Neural cell (in vitro differentiated cells): ENCODE measurements at regions not wholly inside any gene's neighbourhood (a gene's known extent, or its start where the extent isn't known, plus 50 kb on each side); places are given as distances from the start of the nearest gene placed in this dataset.

Experiments
- H2AFZ ChIP-seq: fragments of 200-600, 300-800 bp; sonication (generic), shearing (Covaris generic); 2 replicates; pipeline ENCODE4 v1.6.0; 2014; ENCODE audit warnings: low read depth, mild to moderate bottlenecking, antibody characterized with exemption, low read length, moderate library complexity
- H3F3A ChIP-seq: fragments of 200-600 bp; shearing (Covaris generic); 2 replicates; pipeline ENCODE4 v1.6.1; 2016; ENCODE audit warnings: mild to moderate bottlenecking, moderate library complexity, mixed read lengths, antibody characterized with exemption, low read length; ENCODE audit not compliant: insufficient read depth, poor library complexity, severe bottlenecking
- H3K27ac ChIP-seq: fragments of 200-600, 300-800 bp; sonication (generic), shearing (Covaris generic); 2 replicates; pipeline ENCODE4 v1.5.1; 2014; ENCODE audit warnings: mild to moderate bottlenecking, low read length, moderate library complexity
- H3K27me3 ChIP-seq: fragments of 300-800, 200-600 bp; sonication (generic), shearing (Covaris generic); 2 replicates; pipeline ENCODE4 v1.6.0; 2014; ENCODE audit warnings: mild to moderate bottlenecking, low read depth, low read length, moderate library complexity; ENCODE audit not compliant: insufficient read depth
- H3K36me3 ChIP-seq: fragments of 300-800, 200-600 bp; sonication (generic), shearing (Covaris generic); 2 replicates; pipeline ENCODE4 v1.5.1; 2014; ENCODE audit warnings: mild to moderate bottlenecking, antibody characterized with exemption, low read length, moderate library complexity; ENCODE audit not compliant: insufficient read depth
- H3K4me2 ChIP-seq: fragments of 300-800, 200-600 bp; sonication (generic), shearing (Covaris generic); 2 replicates; pipeline ENCODE4 v1.6.0; 2014; ENCODE audit warnings: mild to moderate bottlenecking, low read length
- H3K4me3 ChIP-seq: fragments of 300-800, 200-600 bp; sonication (generic), shearing (Covaris generic); 2 replicates; pipeline ENCODE4 v1.5.1; 2014; ENCODE audit warnings: mild to moderate bottlenecking, low read length, moderate library complexity
- H3K79me2 ChIP-seq: fragments of 200-600 bp; shearing (Covaris generic); replicated peaks from 2 replicates; pipeline ENCODE4 v1.6.0; 2014; ENCODE audit warnings: mild to moderate bottlenecking, low read length, moderate library complexity; ENCODE audit not compliant: insufficient read depth
- H3K9ac ChIP-seq: fragments of 300-800, 200-600 bp; sonication (generic), shearing (Covaris generic); 2 replicates; pipeline ENCODE4 v1.6.1; 2016; ENCODE audit warnings: mild to moderate bottlenecking, low read length, mixed read lengths
- H3K9me2 ChIP-seq: fragments of 200-600 bp; shearing (Covaris generic); 2 replicates; pipeline ENCODE4 v1.6.1; 2016; ENCODE audit warnings: mild to moderate bottlenecking, low read length, mixed read lengths; ENCODE audit not compliant: insufficient read depth
- H3K9me3 ChIP-seq: fragments of 200-600, 300-800 bp; sonication (generic), shearing (Covaris generic); 2 replicates; pipeline ENCODE4 v1.6.1; 2016; ENCODE audit warnings: mild to moderate bottlenecking, mixed run types, low read length, moderate library complexity, mixed read lengths
- H4K20me1 ChIP-seq: fragments of 200-600 bp; shearing (Covaris generic); 2 replicates; pipeline ENCODE4 v1.6.1; 2016; ENCODE audit warnings: mild to moderate bottlenecking, mixed run types; ENCODE audit not compliant: insufficient read depth
- EP300 ChIP-seq: fragments of 450-650 bp; conservative IDR thresholded peaks from 2 replicates; pipeline ENCODE4 v1.6.1; 2014; ENCODE audit warnings: antibody characterized with exemption, mild to moderate bottlenecking, moderate library complexity; ENCODE audit not compliant: poor library complexity, severe bottlenecking
- EZH2 ChIP-seq: fragments of 200-600, 300-800 bp; shearing (Covaris generic), sonication (generic); IDR thresholded peaks from 2 replicates; pipeline ENCODE4 v1.6.1; 2014; ENCODE audit warnings: antibody characterized with exemption, low read length, borderline replicate concordance, mild to moderate bottlenecking; ENCODE audit not compliant: insufficient read depth, poor library complexity, severe bottlenecking
- MXI1 ChIP-seq: fragments of 450-650 bp; conservative IDR thresholded peaks from 2 replicates; pipeline ENCODE4 v1.6.1; 2014; ENCODE audit warnings: antibody characterized with exemption, mild to moderate bottlenecking; ENCODE audit not compliant: poor library complexity, severe bottlenecking
- POLR2AphosphoS5 ChIP-seq: IDR thresholded peaks from 2 replicates; pipeline ENCODE4 v1.6.1; 2012
- RAD21 ChIP-seq: fragments of 450-650 bp; conservative IDR thresholded peaks from 2 replicates; pipeline ENCODE4 v1.6.1; 2014; ENCODE audit warnings: antibody characterized with exemption, mild to moderate bottlenecking, moderate library complexity
- SMC3 ChIP-seq: fragments of 450-650 bp; conservative IDR thresholded peaks from 2 replicates; pipeline ENCODE4 v1.6.1; 2014; ENCODE audit warnings: antibody characterized with exemption, mild to moderate bottlenecking, moderate library complexity; ENCODE audit not compliant: poor library complexity
- TAF1 ChIP-seq: IDR thresholded peaks from 2 replicates; pipeline ENCODE4 v1.6.1; 2012; ENCODE audit warnings: low read depth
- TF ChIP-seq, protein P1 (sequence below): fragments of 450-650 bp; IDR thresholded peaks from 2 replicates; pipeline ENCODE4 v1.5.1; 2014; ENCODE audit warnings: antibody characterized with exemption, mild to moderate bottlenecking, moderate library complexity; ENCODE audit not compliant: poor library complexity, severe bottlenecking
- TF ChIP-seq, protein P2 (sequence below): IDR thresholded peaks from 2 replicates; pipeline ENCODE4 v1.6.1; 2012; ENCODE audit warnings: borderline replicate concordance

DNA sequence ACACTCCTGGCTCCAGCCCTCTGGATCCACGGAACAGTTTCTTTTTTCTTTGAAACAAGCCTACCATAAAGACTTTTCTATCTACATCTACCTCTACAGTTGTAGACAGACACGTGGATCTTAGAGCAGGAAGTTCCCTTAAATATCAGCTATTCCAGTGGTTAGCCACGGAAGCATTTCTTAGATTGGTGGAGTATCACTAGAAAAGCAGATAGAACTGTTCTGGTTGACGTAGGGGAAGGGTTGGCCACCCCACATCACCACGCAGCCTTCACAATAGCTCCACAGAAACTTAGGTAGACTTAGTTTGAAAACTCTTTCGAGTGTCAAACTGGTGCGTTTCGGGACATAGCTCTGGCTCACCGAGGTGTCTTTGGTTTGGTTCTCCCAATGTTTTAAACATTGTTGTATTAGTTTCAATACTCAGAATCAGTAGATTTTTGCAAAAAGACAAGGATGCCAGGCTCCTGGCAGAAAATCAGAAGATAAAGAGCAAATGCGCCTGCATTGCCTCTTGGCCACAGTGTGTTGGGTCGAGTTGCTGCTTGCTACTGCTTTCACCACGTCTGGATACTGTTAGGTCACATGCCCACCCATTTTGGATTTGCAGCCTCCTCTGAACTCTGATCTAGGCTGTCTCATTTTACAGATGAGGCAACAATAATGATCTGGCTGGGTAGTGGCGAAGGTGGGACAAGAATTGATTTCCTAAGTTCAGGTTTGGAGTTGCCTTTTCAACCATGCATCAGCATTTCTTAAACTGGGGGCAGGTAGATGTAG lies 71.5 kb upstream of the DTNBP1 start:
- peaks cover 42% of the 10 kb centered on the region for H3K27me3 ChIP-seq
- H2AFZ ChIP-seq: no peak overlapping the region
- H3K4me3 ChIP-seq: no peak overlapping the region
- H3K79me2 ChIP-seq: no peaks in the 10 kb centered on the region
- no peaks in the 10 kb centered on the region for H3K9me3 ChIP-seq
- H3K9me2 ChIP-seq: no peaks in the 10 kb centered on the region
- H3K4me2 ChIP-seq: no peak overlapping the region
- H3F3A ChIP-seq: no peaks in the 10 kb centered on the region
- TF ChIP-seq RAD21 (no peak), EP300 (no peak)
- no peaks in the 10 kb centered on the region for H3K36me3 ChIP-seq
- H3K9ac ChIP-seq: no peak overlapping the region
- no peak overlapping the region for H3K27ac ChIP-seq
- H4K20me1 ChIP-seq: no peaks in the 10 kb centered on the region

DNA sequence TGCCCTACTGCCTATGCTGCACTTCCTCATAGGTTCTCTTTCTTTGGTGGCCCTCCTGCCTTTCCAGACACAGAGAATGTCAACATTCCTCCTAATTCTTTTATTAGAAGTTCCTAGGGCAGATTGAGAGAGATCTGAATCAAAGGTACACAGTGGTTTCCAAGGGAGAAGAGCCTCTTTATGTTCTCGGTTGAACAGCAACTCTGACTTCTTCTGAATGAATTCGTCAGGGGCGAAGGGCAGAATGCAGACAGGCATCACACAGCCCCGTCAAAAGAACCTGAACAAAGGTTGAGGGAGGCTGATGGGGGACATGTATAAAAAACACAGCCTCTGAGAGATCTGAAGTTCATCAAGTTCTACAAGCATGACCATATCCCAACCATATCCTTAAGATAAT lies 68.1 kb upstream of the DTNBP1 start:
- Histone ChIP-seq H3K4me3 (no peak overlapping the region), H3K79me2 (no peaks in the 10 kb centered on the region), H3F3A (no peaks in the 10 kb centered on the region), H3K36me3 (no peaks in the 10 kb centered on the region), H3K9me2 (no peaks in the 10 kb centered on the region), H3K27ac (no peak overlapping the region), H3K4me2 (no peak overlapping the region), H3K9ac (no peak overlapping the region), H3K9me3 (no peaks in the 10 kb centered on the region), H3K27me3 (peaks cover 46% of the 10 kb centered on the region), H2AFZ (no peak overlapping the region), H4K20me1 (no peaks in the 10 kb centered on the region)
- TF ChIP-seq, protein P1, sequence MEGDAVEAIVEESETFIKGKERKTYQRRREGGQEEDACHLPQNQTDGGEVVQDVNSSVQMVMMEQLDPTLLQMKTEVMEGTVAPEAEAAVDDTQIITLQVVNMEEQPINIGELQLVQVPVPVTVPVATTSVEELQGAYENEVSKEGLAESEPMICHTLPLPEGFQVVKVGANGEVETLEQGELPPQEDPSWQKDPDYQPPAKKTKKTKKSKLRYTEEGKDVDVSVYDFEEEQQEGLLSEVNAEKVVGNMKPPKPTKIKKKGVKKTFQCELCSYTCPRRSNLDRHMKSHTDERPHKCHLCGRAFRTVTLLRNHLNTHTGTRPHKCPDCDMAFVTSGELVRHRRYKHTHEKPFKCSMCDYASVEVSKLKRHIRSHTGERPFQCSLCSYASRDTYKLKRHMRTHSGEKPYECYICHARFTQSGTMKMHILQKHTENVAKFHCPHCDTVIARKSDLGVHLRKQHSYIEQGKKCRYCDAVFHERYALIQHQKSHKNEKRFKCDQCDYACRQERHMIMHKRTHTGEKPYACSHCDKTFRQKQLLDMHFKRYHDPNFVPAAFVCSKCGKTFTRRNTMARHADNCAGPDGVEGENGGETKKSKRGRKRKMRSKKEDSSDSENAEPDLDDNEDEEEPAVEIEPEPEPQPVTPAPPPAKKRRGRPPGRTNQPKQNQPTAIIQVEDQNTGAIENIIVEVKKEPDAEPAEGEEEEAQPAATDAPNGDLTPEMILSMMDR: no peak
- no peak for TF ChIP-seq POLR2AphosphoS5
- TF ChIP-seq, protein P2, sequence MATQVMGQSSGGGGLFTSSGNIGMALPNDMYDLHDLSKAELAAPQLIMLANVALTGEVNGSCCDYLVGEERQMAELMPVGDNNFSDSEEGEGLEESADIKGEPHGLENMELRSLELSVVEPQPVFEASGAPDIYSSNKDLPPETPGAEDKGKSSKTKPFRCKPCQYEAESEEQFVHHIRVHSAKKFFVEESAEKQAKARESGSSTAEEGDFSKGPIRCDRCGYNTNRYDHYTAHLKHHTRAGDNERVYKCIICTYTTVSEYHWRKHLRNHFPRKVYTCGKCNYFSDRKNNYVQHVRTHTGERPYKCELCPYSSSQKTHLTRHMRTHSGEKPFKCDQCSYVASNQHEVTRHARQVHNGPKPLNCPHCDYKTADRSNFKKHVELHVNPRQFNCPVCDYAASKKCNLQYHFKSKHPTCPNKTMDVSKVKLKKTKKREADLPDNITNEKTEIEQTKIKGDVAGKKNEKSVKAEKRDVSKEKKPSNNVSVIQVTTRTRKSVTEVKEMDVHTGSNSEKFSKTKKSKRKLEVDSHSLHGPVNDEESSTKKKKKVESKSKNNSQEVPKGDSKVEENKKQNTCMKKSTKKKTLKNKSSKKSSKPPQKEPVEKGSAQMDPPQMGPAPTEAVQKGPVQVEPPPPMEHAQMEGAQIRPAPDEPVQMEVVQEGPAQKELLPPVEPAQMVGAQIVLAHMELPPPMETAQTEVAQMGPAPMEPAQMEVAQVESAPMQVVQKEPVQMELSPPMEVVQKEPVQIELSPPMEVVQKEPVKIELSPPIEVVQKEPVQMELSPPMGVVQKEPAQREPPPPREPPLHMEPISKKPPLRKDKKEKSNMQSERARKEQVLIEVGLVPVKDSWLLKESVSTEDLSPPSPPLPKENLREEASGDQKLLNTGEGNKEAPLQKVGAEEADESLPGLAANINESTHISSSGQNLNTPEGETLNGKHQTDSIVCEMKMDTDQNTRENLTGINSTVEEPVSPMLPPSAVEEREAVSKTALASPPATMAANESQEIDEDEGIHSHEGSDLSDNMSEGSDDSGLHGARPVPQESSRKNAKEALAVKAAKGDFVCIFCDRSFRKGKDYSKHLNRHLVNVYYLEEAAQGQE: no peak
- TF ChIP-seq EZH2: no peak
- TF ChIP-seq RAD21: no peak
- no peak for TF ChIP-seq TAF1
- no peak for TF ChIP-seq SMC3
- TF ChIP-seq MXI1: no peak
- TF ChIP-seq EP300: no peak

DNA sequence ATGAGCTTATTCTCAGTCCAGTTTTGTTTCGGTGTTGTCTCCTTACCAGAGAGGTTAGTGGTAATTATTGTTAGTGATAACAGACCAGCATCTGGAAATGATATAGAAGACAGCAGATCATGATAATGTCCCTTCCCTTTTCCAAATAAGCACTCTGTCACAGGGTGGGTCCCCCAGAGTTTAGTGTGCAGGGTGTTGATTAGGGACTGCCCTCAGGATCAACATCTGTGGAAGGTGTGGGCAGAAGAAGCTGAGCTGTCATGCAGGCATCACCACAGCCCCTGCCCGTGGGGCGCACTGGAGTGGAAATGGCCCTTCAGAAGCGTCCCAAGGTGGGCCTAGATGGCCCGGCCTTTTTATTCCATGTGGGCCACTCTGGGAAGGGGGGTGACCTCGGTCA lies 67.6 kb upstream of the DTNBP1 start:
- H3K27me3 ChIP-seq: peaks cover 45% of the 10 kb centered on the region
- no peak overlapping the region for H3K9ac ChIP-seq
- H3K36me3 ChIP-seq: no peaks in the 10 kb centered on the region
- H2AFZ ChIP-seq: no peak overlapping the region
- no peaks in the 10 kb centered on the region for H3K79me2 ChIP-seq
- TF ChIP-seq EP300: no peak
- TF ChIP-seq RAD21: no peak
- TF ChIP-seq TAF1: no peak
- TF ChIP-seq, protein P2: no peak
- no peak for TF ChIP-seq MXI1
- TF ChIP-seq POLR2AphosphoS5: no peak
- TF ChIP-seq EZH2: no peak
- TF ChIP-seq SMC3: no peak
- TF ChIP-seq, protein P1: no peak
- no peaks in the 10 kb centered on the region for H3K9me3 ChIP-seq
- no peaks in the 10 kb centered on the region for H4K20me1 ChIP-seq
- H3K27ac ChIP-seq: no peak overlapping the region
- no peaks in the 10 kb centered on the region for H3K9me2 ChIP-seq
- no peaks in the 10 kb centered on the region for H3F3A ChIP-seq
- no peak overlapping the region for H3K4me2 ChIP-seq
- no peak overlapping the region for H3K4me3 ChIP-seq
